ENCODE measurements at regions not wholly inside any gene's neighbourhood (a gene's known extent, or its start where the extent isn't known, plus 50 kb on each side); places are given as distances from the start of the nearest gene placed in this dataset.

- TF ChIP-seq CTCF (IDR thresholded peaks at IDR 0.05) (peak; percentile 16 to 51 (median 33)), POLR2A (IDR thresholded peaks at IDR 0.05) (no peak)
These were observed 387.9 kb downstream of the DAD1 start for GRCh38 chr14:22200977-22201605.

Data from adrenal gland (tissue), 5 donors.